GM12891 (cell line): ENCODE measurements at regions not wholly inside any gene's neighbourhood (a gene's known extent, or its start where the extent isn't known, plus 50 kb on each side); places are given as distances from the start of the nearest gene placed in this dataset.

Experiments
- PAX5 ChIP-seq: IDR thresholded peaks from 2 replicates; pipeline ENCODE4 v1.6.1; 2011; ENCODE audit warnings: low read length, moderate library complexity, mild to moderate bottlenecking; ENCODE audit not compliant: insufficient read depth, severe bottlenecking
- POLR2A ChIP-seq: IDR thresholded peaks from 2 replicates; pipeline ENCODE4 v1.6.1; 2011; ENCODE audit warnings: low read depth, low read length, control low read depth
- POLR2AphosphoS5 ChIP-seq: IDR thresholded peaks from 2 replicates; pipeline ENCODE4 v1.6.1; 2011; ENCODE audit warnings: low read depth, low read length, control low read depth
- POU2F2 ChIP-seq: IDR thresholded peaks from 2 replicates; pipeline ENCODE4 v1.6.1; 2011; ENCODE audit warnings: low read depth, mild to moderate bottlenecking, control low read depth, low read length, moderate library complexity
- SPI1 ChIP-seq: IDR thresholded peaks from 2 replicates; pipeline ENCODE4 v1.6.1; 2011; ENCODE audit warnings: low read depth, low read length, control low read depth
- TAF1 ChIP-seq: IDR thresholded peaks from 2 replicates; pipeline ENCODE4 v1.6.1; 2011; ENCODE audit warnings: low read depth, low read length, control low read depth

- TF ChIP-seq POLR2A = no peak
- no peak for TF ChIP-seq TAF1
- no peak for TF ChIP-seq POLR2AphosphoS5
- TF ChIP-seq SPI1 = no peak
- TF ChIP-seq PAX5 = no peak
- TF ChIP-seq POU2F2 = no peak
These were observed 257.4 kb upstream of the NOVA1 start for GRCh38 chr14:26855077-26855753.
